Activated CD8-positive, alpha-beta T cell treated with anti-CD3 and anti-CD28 coated beads for 36 hours (primary cell): ENCODE measurements at regions not wholly inside any gene's neighbourhood (a gene's known extent, or its start where the extent isn't known, plus 50 kb on each side); places are given as distances from the start of the nearest gene placed in this dataset.

Source experiments
- ATAC-seq: fragments of 200-7000 bp; cut with Tn5 transposase; one replicate; pipeline ENCODE4 v1.10.0; 2021; ENCODE audit warnings: mild to moderate bottlenecking, moderate library complexity
- CTCF ChIA-PET: fragments of 350-600 bp; sonication (Branson Sonifier 250); formaldehyde crosslinking; loops from one replicate; lab custom pipeline; 2021; ENCODE audit warnings: antibody characterized with exemption; lab: Charles Lee
- POLR2A ChIA-PET: fragments of 350-600 bp; sonication (Branson Sonifier 250); formaldehyde crosslinking; loops from one replicate; lab custom pipeline; 2021; ENCODE audit warnings: antibody characterized with exemption; lab: Charles Lee
- DNase-seq: peaks from one replicate; pipeline ENCODE4 v3.0.0-alpha.2; 2020
- H3K27ac Mint-ChIP-seq: one replicate; pipeline ENCODE4 v1.8.0; 2021; ENCODE audit warnings: mild to moderate bottlenecking, mixed read lengths
- H3K27me3 Mint-ChIP-seq: one replicate; pipeline ENCODE4 v1.8.0; 2021; ENCODE audit warnings: mixed read lengths
- H3K36me3 Mint-ChIP-seq: one replicate; pipeline ENCODE4 v1.8.0; 2021; ENCODE audit warnings: low read depth, mixed read lengths
- H3K4me1 Mint-ChIP-seq: one replicate; pipeline ENCODE4 v1.8.0; 2021; ENCODE audit warnings: low read depth, mixed read lengths
- H3K4me3 Mint-ChIP-seq: one replicate; pipeline ENCODE4 v1.8.0; 2021; ENCODE audit warnings: mild to moderate bottlenecking, moderate library complexity, mixed read lengths
- H3K9me3 Mint-ChIP-seq: one replicate; pipeline ENCODE4 v1.8.0; 2021; ENCODE audit warnings: mixed read lengths
- CTCF ChIP-seq: fragments of 200-600 bp; IDR thresholded peaks from one replicate; pipeline ENCODE4 v1.8.0; 2022; ENCODE audit warnings: antibody characterized with exemption, mild to moderate bottlenecking
- intact Hi-C: fragments of 100-400 bp; cut with micrococcal nuclease; formaldehyde crosslinking; loops from one replicate; pipeline ENCODE4 v1.10.0; 2022

GRCh38 chr3:117105686-117106085 lies 396.1 kb downstream of the TUSC7 start:
- peaks cover 1% of the 10 kb centered on the region for H3K27me3 Mint-ChIP-seq
- no peaks in the 10 kb centered on the region for H3K9me3 Mint-ChIP-seq
- ATAC-seq (no peak), DNase-seq (no peak)
- no peak for TF ChIP-seq CTCF
- intact Hi-C loops: no loop called here
- no peaks in the 10 kb centered on the region for H3K4me1 Mint-ChIP-seq
- CTCF ChIA-PET: no interaction called here
- H3K36me3 Mint-ChIP-seq: no peaks in the 10 kb centered on the region
- POLR2A ChIA-PET: no interaction called here
- H3K27ac Mint-ChIP-seq: no peak overlapping the region
- H3K4me3 Mint-ChIP-seq: no peak overlapping the region

GRCh38 chr3:117106396-117106795 lies 396.8 kb downstream of the TUSC7 start:
- Mint-ChIP-seq H3K27me3 (peaks cover 1% of the 10 kb centered on the region), H3K4me1 (no peaks in the 10 kb centered on the region), H3K4me3 (no peak overlapping the region), H3K27ac (no peak overlapping the region), H3K9me3 (no peaks in the 10 kb centered on the region), H3K36me3 (no peaks in the 10 kb centered on the region)
- ChIA-PET CTCF (no interaction called here), POLR2A (no interaction called here)
- intact Hi-C loops: no loop called here
- DNase-seq: no peak
- no peak for TF ChIP-seq CTCF
- no peak for ATAC-seq

- ChIA-PET CTCF (no interaction called here), POLR2A (no interaction called here)
- no peak for TF ChIP-seq CTCF
- Mint-ChIP-seq H3K36me3 (no peaks in the 10 kb centered on the region), H3K4me3 (no peak overlapping the region), H3K27me3 (peaks cover 1% of the 10 kb centered on the region), H3K9me3 (no peaks in the 10 kb centered on the region), H3K4me1 (no peaks in the 10 kb centered on the region), H3K27ac (no peak overlapping the region)
- DNase-seq (no peak), ATAC-seq (no peak)
- intact Hi-C loops: no loop called here
Observed at GRCh38 chr3:117107946-117108345, 398.4 kb downstream of the TUSC7 start.

GRCh38 chr3:117109178-117109577 lies 399.6 kb downstream of the TUSC7 start:
- intact Hi-C loops: no loop called here
- no peaks in the 10 kb centered on the region for H3K4me1 Mint-ChIP-seq
- ChIA-PET POLR2A (no interaction called here), CTCF (no interaction called here)
- H3K36me3 Mint-ChIP-seq: no peaks in the 10 kb centered on the region
- no peak overlapping the region for H3K4me3 Mint-ChIP-seq
- DNase-seq (no peak), ATAC-seq (no peak)
- no peak overlapping the region for H3K27ac Mint-ChIP-seq
- no peak for TF ChIP-seq CTCF
- peaks cover 1% of the 10 kb centered on the region for H3K27me3 Mint-ChIP-seq
- no peaks in the 10 kb centered on the region for H3K9me3 Mint-ChIP-seq

- POLR2A ChIA-PET: no interaction called here
- no peaks in the 10 kb centered on the region for H3K4me1 Mint-ChIP-seq
- no peaks in the 10 kb centered on the region for H3K36me3 Mint-ChIP-seq
- DNase-seq (no peak), ATAC-seq (no peak)
- TF ChIP-seq CTCF: no peak
- H3K27me3 Mint-ChIP-seq: no peaks in the 10 kb centered on the region
- H3K9me3 Mint-ChIP-seq: no peaks in the 10 kb centered on the region
- H3K4me3 Mint-ChIP-seq: no peak overlapping the region
- CTCF ChIA-PET: no interaction called here
- no peak overlapping the region for H3K27ac Mint-ChIP-seq
- intact Hi-C loops: no loop called here
Observed at GRCh38 chr3:117114517-117115265, 405.1 kb downstream of the TUSC7 start.
